GM18517 (cell line): ENCODE measurements at regions not wholly inside any gene's neighbourhood (a gene's known extent, or its start where the extent isn't known, plus 50 kb on each side); places are given as distances from the start of the nearest gene placed in this dataset.

Experiments used
- ATAC-seq: cut with Tn5 transposase; IDR thresholded peaks from one replicate; pipeline ENCODE4 v1.9.1; 2021; ENCODE audit warnings: mild to moderate bottlenecking, moderate library complexity; ENCODE audit not compliant: unreplicated experiment

DNA sequence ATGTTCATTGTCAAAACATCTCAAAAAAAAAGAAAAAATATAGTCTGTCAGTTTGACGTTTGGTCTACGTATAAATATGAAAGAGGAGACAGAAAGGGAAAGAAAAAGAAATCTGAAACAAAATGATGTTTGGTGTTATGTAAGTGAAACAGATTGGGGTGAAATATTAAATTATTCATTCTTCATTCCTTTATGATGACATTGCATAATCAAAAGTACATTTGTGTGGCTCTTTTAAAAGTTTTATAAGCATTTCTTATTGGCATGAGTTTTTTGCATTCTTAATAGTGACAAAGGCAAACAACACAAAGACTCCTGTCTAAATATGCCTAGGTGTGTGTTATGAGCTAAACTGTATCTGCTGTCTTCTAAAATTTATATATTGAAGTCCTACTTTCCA, 232.6 kb downstream of the EFNB2 start:
- ATAC-seq: no peak

- ATAC-seq: no peak
Measured at GRCh38 chr13:106302011-106302410, 233.5 kb downstream of the EFNB2 start.

- no peak for ATAC-seq
Measured at GRCh38 chr13:106299621-106300020, 235.8 kb downstream of the EFNB2 start.

GRCh38 chr13:106297283-106297682, 238.2 kb downstream of the EFNB2 start:
- no peak for ATAC-seq

DNA sequence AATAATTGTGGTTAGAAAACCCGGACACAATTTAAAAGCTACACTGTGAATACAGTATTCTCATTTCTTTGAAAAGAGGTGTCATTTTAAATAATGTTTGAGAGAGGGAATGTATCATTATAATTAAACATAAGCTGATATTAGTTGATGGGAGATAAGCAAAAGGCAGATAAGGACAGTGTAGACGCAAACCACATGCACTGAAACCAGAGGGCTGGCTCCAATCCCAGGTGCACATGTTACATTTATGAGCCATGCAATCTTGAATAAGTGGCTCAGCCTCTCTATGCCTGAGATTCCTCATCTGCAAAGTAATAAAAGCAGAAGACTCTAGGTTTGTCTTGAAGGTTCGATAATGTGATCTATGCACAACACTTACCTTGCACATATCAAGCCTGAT, 238.7 kb downstream of the EFNB2 start:
- ATAC-seq: no peak

DNA sequence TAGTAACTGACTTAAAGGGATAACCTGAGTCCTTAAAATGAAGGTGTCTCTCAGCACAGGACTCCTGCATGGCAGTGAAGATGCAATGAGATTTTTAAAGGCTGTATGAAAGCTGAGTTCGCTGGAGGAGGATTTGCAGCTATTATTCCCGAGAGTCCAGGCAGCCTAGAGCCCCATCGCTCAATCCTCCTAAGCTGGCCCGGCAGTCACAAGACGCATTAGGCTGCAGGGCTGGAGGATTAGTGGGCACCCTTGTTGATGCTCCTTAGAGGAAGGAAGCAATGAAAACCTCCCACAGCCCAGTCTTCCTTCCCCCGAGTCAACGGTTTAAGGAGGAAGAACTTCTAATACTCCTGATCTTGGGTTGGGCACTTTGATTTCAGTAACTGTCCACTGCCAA, 239.5 kb downstream of the EFNB2 start:
- no peak for ATAC-seq

GRCh38 chr13:106291006-106291405, 244.5 kb downstream of the EFNB2 start:
- no peak for ATAC-seq

GRCh38 chr13:106287351-106287750, 248.1 kb downstream of the EFNB2 start:
- ATAC-seq: no peak

- ATAC-seq: peak; percentile 82
Measured at GRCh38 chr13:106286811-106287210, 248.7 kb downstream of the EFNB2 start.

DNA sequence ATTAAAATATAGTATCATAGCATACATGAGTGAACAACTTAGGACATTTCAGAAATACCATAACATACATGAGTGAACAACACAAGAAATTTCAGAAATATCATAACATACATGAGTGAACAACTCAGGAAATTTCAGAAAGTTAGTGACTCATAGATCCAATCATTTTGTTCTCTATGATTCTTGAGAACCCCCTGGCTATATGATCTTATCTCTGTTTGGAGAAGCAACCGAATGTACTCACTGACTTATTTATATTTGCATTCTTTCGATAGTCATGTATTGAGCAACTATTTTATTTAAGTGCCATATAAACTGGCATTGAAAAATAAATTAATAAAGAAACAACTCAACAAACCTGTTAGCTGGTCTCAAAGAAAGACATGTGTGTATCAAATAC, 251.1 kb downstream of the EFNB2 start:
- ATAC-seq: no peak

- ATAC-seq: no peak
Measured at GRCh38 chr13:106281426-106281825, 254.0 kb downstream of the EFNB2 start.

DNA sequence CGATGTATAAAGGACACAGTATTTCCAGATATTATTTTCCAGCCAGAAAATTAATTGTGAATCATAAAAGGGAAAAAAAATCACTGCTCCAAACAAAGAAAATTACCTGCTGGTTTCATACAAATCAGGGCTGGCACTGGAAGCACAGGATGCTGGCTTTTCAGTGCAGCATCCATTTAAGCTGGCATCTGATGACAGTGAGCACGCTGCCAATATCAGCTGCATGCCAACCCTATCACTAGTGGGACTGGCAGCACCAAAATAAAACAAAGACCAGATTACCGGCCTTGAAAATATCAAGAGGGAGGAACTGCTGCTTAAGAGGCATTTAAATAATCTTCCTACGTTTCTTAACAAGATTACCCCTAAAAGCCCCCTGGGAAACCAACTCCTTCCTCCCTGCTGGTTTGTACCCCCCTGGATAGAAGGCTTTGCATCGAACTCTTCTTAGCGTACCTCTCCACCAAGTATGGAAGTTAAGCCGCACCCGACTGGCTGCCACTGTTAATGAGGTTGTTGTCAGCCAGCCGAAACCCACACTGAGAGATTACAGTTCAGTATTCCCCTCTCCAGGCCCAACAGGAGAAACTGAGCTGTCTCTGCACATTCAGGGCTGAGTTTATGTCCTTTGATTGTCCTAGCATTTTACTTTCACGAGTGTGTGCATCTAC, 257.8 kb downstream of the EFNB2 start:
- no peak for ATAC-seq

DNA sequence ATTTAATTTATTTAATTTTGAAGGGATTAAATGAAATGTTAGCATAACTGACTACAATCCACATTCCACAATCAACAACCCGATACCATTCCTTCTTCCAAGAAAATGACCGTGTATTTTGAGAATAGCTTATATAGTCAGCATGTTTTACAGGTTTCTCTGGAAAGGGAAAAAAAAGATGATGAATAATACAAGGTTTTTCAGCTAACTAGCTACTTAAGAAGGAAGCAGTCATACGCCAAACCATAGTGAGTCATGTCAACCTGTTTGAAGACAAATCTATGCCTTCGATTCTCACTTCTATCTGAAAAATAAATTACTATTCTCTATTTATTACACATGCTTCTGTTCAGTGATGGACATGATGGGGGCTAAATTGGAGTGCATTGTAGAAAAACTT, 258.6 kb downstream of the EFNB2 start:
- no peak for ATAC-seq

DNA sequence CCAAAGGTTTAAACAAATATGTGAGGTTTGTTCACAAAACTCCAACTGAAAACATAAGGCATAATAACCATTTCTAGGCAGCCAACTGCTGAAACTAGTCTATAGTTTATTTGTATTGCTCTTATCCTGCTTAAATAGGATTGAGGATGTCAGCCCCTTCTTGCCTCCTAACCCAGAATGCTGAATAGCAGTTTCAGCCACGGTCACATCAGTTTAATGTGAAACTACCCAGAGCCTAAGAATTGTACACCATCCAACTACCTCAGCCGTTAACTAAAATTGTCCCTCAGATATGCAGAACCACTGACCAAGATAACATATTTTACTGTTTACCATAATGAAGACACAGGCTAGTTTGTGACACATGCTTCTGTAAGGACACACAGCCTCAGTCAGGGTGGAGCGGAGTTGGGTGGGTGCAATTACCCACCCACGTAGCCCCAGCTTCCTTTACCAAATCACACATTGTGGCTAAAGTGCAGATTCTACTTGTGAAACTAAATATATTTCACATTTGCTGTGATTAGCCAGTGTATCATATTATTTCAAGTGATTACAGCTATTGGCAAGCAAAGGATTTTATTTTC, 259.9 kb downstream of the EFNB2 start:
- no peak for ATAC-seq

DNA sequence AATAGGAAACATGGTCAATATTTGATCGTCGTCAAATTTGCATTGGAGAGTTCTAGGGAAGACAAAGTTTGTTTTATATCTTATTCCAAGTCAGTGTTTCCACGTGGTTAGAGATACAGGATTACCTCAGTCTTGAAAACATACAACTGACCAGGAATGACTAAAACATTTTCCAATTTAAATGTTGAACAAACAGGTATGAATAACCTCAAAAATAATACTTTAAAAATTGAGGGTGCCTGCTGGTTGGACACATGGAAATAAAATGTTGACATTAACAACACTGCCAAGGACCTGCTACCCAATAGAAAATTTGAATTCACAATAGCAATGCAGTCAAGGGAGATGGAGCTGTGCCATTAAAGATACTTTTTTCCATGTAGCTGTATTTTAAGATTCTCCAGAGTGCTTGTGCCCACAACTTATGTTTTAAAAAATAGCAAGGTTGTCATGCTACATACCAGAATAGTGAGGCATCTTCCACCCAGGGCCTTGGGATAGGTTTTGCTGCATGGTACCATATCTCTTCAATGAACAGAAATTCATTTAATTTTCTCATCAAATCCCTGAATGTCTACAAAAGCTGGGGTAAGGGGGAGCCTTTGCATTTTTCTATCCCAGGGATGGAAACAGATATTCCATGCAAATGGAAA, 260.8 kb downstream of the EFNB2 start:
- ATAC-seq: no peak

DNA sequence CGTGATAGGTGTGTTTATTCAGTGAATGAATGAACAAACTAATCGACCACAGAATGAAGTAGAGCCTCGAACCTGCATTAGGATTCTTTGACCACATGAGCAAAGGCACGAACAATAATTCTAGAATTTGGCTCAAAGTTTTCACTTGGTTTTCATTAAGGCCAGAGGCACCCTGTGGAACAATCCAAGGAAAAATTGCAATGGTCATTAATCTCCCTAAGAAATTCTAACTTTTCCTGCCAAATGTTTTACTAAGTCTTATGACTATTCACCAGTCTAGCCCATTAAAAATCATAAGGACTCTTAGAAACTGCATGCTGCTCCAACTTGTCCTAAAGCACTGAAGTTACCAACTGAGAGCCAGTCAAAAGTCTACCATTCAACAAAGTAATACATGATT, 271.7 kb downstream of the EFNB2 start:
- ATAC-seq: no peak

DNA sequence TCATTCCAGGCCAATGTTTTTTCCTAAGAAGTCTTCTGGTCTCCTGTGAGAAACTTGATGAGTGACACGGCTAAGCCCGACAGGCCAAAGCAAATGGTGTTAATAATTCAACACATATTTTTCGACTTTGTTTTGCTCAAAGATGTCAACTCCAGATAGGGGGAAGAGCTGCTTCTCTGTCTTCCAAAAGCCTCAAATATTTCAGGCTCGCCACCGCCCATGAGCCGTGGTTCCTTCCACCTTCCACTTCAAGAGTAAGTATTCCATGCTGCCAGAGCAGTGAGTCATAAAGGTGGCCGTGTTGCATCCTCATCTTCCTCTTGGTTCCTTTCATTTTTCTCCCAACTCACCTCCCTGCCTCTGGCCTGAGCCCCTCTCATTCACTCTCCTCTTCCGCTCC, 272.6 kb downstream of the EFNB2 start:
- ATAC-seq: no peak

GRCh38 chr13:106261450-106261849, 274.0 kb downstream of the EFNB2 start:
- ATAC-seq: no peak

DNA sequence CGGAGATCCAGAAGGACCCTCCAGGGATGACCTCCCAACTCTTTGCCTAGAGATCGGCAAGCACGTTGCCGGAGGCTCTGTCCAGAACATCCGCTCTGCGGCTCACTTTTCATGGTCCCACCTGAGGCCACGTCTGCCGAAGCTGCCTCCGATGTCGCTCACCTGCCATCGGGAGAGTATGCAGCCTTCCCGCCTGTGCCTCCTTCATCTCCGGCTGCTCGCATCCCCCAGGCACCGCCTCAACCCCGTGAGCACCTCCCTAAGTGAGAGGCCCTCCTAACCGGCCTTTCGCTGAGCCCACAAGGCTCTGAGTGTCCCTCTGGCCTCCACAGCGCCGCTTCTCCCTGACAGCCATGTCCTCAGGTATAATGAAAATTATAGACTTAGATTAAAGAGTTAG, 275.1 kb downstream of the EFNB2 start:
- ATAC-seq: no peak

DNA sequence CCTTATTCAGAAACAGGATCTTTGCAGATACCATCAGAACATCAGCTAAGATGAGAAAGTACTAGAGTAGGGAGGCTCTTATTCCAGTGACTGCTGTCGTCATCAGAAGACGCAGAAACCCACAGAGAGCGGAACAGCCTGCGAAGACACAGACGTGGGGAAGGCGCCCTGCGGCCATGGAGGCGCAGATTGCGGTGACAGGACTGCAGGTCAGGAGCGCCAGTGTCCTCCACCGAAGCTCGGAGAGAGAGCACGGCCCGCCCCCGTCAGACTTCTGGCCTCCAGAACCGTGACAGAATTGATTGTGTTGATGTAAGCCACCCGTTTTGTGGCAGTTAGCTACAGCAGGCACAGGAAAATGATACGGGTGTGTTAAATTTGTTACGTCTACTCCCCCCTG, 275.5 kb downstream of the EFNB2 start:
- no peak for ATAC-seq

DNA sequence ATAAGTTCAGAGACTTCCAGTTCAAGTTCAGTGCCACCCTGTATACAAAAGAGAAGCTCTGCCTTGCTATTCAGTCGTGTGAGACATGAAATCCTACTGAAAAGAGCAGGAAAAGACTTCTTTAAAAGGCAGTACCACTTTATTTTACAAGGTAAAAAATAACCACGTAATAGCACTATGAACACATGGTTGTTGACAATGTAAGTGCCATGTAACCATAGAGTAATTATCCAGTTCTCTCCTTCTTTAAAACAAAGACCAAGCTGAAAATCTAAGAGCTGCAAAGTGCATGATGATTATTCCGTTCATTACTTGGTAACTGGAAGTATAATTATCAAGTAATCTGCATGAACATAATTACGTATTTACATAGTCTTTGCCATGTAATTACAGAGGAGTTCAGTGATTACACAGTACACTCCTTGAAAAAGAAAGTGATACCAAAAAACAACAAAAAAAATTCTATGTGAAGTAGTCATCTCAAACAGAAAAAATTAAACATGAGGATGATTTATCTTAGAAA, 288.7 kb downstream of the EFNB2 start:
- no peak for ATAC-seq

DNA sequence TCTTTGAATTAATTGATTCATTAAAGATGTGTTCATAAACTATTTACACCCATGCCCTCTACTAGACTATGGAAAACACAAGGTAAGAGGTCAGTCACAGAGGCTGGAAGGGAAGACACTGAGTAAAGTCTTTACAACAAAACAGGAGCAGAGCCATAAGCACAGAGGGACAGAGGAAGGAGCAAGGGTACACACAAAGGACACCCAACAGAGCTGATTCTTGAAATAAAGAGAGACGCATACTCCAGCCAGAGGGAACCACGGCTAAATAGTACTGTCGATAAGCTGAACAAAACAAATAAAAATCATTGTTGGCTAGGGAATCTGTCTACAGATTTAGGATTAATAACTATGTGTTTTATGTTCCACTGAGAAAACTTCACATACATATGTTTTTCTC, 289.2 kb downstream of the EFNB2 start:
- no peak for ATAC-seq
